ENCODE measurements at regions not wholly inside any gene's neighbourhood (a gene's known extent, or its start where the extent isn't known, plus 50 kb on each side); places are given as distances from the start of the nearest gene placed in this dataset.

DNA sequence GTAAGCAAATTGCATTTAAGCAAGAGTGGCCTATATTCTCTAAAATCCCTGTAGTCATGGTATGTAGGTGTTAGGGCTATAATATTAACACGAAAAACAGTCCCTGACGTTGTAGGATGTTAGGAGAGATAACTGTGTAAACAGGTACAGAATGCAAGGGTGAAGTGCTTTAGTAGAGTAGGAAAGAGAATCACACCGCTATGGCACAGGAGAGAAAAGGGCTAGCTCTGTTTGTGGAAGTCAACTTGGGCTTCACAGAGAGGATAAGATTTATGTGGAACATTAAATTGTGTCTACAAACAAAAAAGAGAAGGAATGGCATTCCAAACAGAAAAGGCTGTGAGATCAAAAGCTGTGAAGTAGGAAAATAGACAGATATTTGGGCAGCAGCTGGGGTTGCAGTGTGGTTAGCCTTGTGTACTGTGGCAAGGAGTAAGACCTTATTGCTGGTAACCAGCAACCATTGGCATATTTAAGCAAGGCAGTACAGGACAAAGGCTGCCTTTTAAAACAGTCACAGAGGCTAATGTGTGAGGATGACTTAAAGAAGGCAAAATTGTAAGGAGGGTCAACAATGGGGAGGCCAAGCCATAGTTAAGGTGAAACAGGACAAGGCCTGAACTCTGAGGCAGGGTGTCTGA lies 337.5 kb upstream of the ADAMTSL1 start:
- TF ChIP-seq, protein P1, sequence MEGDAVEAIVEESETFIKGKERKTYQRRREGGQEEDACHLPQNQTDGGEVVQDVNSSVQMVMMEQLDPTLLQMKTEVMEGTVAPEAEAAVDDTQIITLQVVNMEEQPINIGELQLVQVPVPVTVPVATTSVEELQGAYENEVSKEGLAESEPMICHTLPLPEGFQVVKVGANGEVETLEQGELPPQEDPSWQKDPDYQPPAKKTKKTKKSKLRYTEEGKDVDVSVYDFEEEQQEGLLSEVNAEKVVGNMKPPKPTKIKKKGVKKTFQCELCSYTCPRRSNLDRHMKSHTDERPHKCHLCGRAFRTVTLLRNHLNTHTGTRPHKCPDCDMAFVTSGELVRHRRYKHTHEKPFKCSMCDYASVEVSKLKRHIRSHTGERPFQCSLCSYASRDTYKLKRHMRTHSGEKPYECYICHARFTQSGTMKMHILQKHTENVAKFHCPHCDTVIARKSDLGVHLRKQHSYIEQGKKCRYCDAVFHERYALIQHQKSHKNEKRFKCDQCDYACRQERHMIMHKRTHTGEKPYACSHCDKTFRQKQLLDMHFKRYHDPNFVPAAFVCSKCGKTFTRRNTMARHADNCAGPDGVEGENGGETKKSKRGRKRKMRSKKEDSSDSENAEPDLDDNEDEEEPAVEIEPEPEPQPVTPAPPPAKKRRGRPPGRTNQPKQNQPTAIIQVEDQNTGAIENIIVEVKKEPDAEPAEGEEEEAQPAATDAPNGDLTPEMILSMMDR (IDR thresholded peaks at IDR 0.05) = no peak
- no peak for TF ChIP-seq POLR2A (IDR thresholded peaks at IDR 0.05)

All from tibial nerve (tissue), 3 donors.